Stimulated activated naive CD8-positive, alpha-beta T cell treated with anti-CD3 and anti-CD28 coated beads, Interleukin-15, amount 100 ng/mL, for 72 hours (primary cell): ENCODE measurements at regions not wholly inside any gene's neighbourhood (a gene's known extent, or its start where the extent isn't known, plus 50 kb on each side); places are given as distances from the start of the nearest gene placed in this dataset.
A peak's percentile ranks its signal among the peaks of the same experiment; 100 is the strongest.

Experiments used
- ATAC-seq: fragments of 150-1000 bp; cut with Tn5 transposase; 2 replicates; pipeline ENCODE4 v1.10.0; 2021; ENCODE audit warnings: mild to moderate bottlenecking, moderate library complexity
- DNase-seq, 2 donors: peaks; one replicate each; pipeline ENCODE4 v3.0.0; 2021 to 2022
- H3K27ac Mint-ChIP-seq, 2 donors: one replicate each; pipeline ENCODE4 v1.8.0; 2022; ENCODE audit warnings: mild to moderate bottlenecking in 2 of 2, mixed read lengths in 2 of 2, moderate library complexity in 2 of 2
- H3K27me3 Mint-ChIP-seq: one replicate; pipeline ENCODE4 v1.8.0; 2022; ENCODE audit warnings: mixed read lengths
- H3K4me1 Mint-ChIP-seq: one replicate; pipeline ENCODE4 v1.8.0; 2022; ENCODE audit warnings: mild to moderate bottlenecking, mixed read lengths
- H3K4me3 Mint-ChIP-seq, 2 donors: one replicate each; pipeline ENCODE4 v1.8.0; 2022; ENCODE audit warnings: mild to moderate bottlenecking in 2 of 2, mixed read lengths in 2 of 2, moderate library complexity in 1 of 2
- H3K9me3 Mint-ChIP-seq, 2 donors: one replicate each; pipeline ENCODE4 v1.8.0; 2022; ENCODE audit warnings: mixed read lengths in 2 of 2

DNA sequence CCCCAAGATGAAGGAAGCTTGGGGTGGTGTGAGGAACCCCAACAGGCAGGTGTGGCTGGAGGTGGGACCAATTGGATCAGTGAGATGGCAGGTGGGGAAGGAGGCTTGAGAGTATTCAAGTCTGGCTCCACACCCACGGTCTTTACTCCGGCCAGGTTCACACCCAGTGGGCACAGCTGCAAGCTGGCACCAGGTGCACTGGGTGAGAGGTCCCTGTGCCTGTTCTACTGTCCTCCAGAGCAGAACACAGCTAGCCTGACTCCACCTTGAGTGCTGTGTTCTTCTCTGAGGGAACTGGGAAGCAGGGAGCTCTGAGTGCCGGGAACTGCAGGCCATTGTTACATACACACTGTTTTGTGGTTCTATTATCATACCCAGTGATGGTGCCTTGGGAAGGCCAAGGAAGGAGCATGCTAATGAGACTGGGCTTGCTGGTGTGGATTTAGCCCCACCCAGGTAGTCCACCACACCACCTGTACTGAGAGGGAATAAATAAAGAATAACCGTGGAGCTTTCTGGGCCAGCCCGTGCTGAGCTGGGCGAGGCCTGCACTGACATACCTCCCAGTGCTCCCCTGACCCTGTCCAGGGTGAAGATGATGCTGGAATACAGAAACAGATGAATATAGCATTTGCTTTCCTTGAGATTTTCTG, 93.4 kb downstream of the ABHD5 start:
- Mint-ChIP-seq H3K27me3 (no peaks in the 10 kb centered on the region), H3K4me1 (no peaks in the 10 kb centered on the region), H3K27ac (no peak overlapping the region), H3K9me3 (no peaks in the 10 kb centered on the region), H3K4me3 (no peak overlapping the region)
- no peak for DNase-seq
- no peak for ATAC-seq

DNA sequence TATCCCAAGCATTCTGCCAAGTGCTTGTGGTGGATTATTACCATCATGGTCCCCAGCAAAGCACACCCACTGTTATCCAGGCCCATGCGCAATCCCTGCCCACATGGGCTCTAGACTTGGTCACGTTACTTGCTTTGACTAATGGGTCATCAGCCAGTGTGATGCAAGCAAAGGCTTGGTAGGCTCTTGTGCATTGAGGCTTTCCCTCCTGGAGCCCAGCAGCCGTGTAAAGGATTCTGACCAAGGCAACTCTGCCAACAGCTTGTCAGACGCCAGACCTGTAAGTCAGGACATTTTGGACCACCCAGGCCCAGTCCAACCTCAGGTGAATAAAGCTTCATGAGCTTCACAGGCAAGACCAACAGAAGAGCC, 93.9 kb downstream of the ABHD5 start:
- no peak for DNase-seq
- no peak overlapping the region for H3K4me3 Mint-ChIP-seq
- no peaks in the 10 kb centered on the region for H3K9me3 Mint-ChIP-seq
- H3K4me1 Mint-ChIP-seq, result no peaks in the 10 kb centered on the region
- no peak overlapping the region for H3K27ac Mint-ChIP-seq
- ATAC-seq, result no peak
- peaks cover under 1% of the 10 kb centered on the region for H3K27me3 Mint-ChIP-seq

DNA sequence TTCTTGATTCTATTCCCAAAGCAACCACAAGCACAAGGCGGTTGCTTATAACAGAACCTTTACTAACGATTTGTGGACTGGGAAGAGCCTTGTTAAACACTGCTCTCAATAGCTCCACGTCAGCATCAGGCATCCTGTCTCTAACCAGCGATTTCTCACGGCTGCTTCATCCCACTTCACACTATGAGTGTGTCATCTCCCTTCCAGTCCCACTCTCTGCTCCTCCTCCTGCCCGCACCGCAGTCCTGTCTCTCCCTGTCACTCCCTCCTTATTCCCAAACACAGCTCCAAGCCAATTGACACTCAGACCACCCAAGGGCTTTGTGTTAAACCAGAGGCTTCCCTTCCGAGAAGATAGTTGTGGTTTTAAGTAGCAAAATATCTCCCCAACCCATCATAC, 94.8 kb downstream of the ABHD5 start:
- ATAC-seq (no peak), DNase-seq (no peak)
- H3K4me3 Mint-ChIP-seq, result no peak overlapping the region
- peak overlapping the region in 1 of 2 donors; percentile 9 for H3K27ac Mint-ChIP-seq
- no peaks in the 10 kb centered on the region for H3K9me3 Mint-ChIP-seq
- H3K4me1 Mint-ChIP-seq, result no peaks in the 10 kb centered on the region
- H3K27me3 Mint-ChIP-seq, result peaks cover 9% of the 10 kb centered on the region

DNA sequence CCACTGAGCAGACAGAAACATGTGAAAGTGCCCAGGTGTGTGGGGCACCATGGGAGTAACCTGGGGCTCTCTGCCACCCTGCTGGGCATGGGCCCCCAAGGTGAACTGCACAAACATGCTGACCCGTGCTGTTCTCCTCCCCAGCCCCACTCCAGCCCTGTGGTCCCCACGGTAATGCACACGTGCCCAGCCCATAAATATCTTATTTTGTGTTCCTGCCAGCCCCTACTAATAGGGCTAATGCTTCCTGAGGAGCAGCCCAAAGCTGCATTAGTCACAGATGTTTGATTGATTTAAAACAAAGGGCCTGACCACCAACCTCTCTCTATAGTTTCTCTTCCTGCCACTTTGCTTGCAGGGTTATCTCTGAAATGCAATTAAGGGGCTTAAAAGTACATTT, 95.4 kb downstream of the ABHD5 start:
- DNase-seq (no peak), ATAC-seq (no peak)
- peaks cover 15% of the 10 kb centered on the region for H3K27me3 Mint-ChIP-seq
- H3K4me1 Mint-ChIP-seq, result no peaks in the 10 kb centered on the region
- no peak overlapping the region for H3K4me3 Mint-ChIP-seq
- no peak overlapping the region for H3K27ac Mint-ChIP-seq
- no peaks in the 10 kb centered on the region for H3K9me3 Mint-ChIP-seq

DNA sequence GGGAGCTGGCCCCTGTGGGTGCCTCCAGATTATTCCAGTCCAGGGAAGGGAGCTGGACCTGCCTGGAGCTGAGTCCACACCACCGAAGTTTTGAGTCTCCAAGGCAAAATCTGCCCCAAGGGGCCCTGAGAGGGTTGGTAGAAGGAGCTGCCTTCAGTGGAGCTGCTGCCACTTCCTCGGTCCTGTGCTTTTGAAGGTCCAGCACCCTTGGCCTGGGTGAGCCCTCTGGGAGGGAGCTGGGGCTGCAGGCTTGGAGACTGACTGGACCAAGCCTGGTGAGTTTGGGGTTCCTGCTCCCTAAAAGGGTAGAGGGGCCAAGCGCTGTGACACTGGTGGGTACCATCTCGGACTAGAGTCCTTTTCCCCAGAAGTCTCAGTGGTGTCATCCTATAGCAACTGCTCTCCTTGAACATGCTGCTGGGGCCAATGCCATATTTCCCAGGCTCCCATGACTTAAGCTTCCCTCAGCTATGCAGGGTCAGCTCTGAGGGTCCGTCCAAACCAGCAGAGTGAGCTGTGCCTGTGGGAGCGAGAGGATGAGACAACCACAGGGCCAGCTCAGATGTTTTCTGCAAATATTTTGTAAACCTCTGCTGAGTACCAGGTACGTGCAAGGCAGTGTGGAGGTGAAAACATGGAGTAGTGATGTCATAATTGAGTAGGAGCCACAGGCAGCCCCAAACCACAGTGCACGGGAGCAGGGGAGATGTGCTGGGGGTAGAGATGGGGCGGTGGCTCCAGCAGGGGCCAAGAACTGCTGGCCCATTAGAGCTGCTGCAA, 96.0 kb downstream of the ABHD5 start:
- H3K27me3 Mint-ChIP-seq, result peaks cover 21% of the 10 kb centered on the region
- DNase-seq (no peak), ATAC-seq (no peak)
- H3K4me3 Mint-ChIP-seq, result no peak overlapping the region
- H3K27ac Mint-ChIP-seq, result no peak overlapping the region
- H3K9me3 Mint-ChIP-seq, result no peaks in the 10 kb centered on the region
- H3K4me1 Mint-ChIP-seq, result no peaks in the 10 kb centered on the region

DNA sequence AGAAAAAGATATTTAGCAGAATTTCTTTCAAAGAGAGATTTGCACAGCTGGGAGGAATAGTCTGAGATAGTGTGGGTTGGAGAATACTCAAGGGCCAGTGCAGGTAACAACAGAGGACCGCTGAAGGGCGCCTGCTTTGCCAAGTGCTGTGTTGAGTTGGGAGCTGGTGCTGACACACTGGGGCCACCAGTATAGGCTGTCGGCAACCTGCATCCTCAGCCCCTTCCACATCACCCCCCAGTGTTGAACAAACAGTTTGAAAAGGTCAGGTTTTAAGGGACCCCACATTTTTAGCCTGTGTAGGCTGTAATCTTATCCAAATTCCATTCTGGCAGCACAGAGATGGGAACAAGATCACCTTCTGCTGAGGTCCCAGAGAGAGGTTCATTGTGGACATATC, 96.6 kb downstream of the ABHD5 start:
- no peaks in the 10 kb centered on the region for H3K4me1 Mint-ChIP-seq
- H3K4me3 Mint-ChIP-seq, result no peak overlapping the region
- H3K9me3 Mint-ChIP-seq, result no peaks in the 10 kb centered on the region
- no peak overlapping the region for H3K27ac Mint-ChIP-seq
- H3K27me3 Mint-ChIP-seq, result peaks cover 23% of the 10 kb centered on the region
- DNase-seq, result no peak
- ATAC-seq, result no peak

DNA sequence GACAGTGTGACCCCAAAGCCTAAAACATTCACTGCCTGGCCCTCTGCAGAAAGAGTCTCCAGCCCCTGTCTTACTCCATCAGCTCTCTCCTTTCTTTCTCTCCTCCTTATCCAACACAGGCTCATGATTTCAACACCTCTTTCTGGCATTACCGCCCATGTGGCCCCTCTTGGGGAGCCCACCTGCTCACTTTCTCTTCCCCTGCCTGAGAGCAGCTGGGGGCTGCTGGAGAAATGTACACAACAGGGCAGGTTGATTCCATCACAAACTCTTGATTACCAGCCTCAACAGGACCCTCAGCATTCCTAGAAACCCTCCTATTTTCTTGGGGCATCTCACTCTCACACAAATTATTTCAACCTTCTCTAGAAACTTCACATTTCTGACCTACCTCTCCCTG, 98.3 kb downstream of the ABHD5 start:
- no peaks in the 10 kb centered on the region for H3K4me1 Mint-ChIP-seq
- no peaks in the 10 kb centered on the region for H3K9me3 Mint-ChIP-seq
- no peak overlapping the region for H3K4me3 Mint-ChIP-seq
- DNase-seq, result no peak
- peaks cover 28% of the 10 kb centered on the region for H3K27me3 Mint-ChIP-seq
- no peak overlapping the region for H3K27ac Mint-ChIP-seq
- ATAC-seq, result no peak

DNA sequence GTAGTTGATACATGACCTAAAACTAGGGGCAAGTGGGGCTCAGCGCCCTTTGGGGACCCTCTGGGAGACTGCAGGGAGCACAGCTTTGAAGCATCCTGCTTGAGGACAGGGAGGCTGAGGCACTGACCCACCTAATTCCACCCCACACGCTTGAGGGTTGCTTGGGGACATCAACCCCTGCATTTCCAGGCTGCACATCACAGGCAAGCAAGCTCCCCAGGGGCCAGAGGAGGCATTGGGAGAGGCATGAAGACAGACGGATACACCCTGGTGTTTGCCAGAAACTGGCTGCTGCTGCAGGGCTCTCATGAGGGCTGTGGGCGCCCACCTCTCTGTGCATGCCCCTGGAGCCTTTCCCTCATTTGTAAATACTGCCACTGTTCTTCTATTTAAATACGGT, 99.3 kb downstream of the ABHD5 start:
- Mint-ChIP-seq H3K27me3 (peaks cover 30% of the 10 kb centered on the region), H3K9me3 (no peaks in the 10 kb centered on the region), H3K27ac (no peak overlapping the region), H3K4me1 (no peaks in the 10 kb centered on the region), H3K4me3 (no peak overlapping the region)
- no peak for DNase-seq
- no peak for ATAC-seq

DNA sequence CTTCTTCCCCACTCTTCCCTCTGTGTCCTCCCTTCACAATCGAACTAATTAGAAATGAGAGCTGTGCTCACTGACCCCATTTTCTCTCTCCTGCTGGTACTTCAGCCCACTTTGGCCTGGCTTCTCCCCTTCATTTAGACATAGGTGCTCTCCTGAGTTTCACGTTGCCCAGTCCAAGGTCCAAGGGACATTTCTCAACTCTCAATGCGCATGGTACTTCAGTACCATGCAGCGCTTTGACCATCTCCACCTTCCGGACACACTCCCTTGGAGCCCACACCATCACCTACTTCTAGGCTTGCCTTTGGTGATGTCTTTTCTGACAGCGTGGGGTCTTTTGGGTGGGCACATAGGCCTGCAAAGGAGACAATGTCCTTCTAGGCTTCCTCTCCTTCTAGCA, 99.7 kb downstream of the ABHD5 start:
- no peak overlapping the region for H3K27ac Mint-ChIP-seq
- H3K9me3 Mint-ChIP-seq, result no peaks in the 10 kb centered on the region
- H3K4me1 Mint-ChIP-seq, result no peaks in the 10 kb centered on the region
- DNase-seq, result no peak
- no peak overlapping the region for H3K4me3 Mint-ChIP-seq
- no peak for ATAC-seq
- peaks cover 30% of the 10 kb centered on the region for H3K27me3 Mint-ChIP-seq

DNA sequence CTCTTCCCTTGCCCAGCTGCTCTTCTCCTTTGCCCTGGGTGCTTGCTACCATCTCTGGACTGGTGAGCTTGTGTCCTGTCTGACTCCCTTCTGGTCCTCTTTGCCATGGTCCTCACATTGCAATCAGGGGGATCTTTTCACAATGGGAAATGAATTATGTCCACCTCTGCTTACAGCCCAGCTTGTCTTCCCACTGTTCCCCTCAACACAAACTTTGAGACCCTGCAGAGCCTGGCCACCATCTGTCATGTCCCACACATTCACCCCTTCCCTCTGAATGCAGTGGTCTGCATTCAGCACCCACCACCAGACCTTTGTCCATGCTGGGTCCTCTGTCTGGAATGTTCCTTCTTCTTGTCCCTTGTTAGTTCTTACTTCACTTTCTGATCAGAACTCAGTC, 100.5 kb downstream of the ABHD5 start:
- Mint-ChIP-seq H3K27me3 (peaks cover 30% of the 10 kb centered on the region), H3K4me1 (no peaks in the 10 kb centered on the region), H3K4me3 (no peak overlapping the region), H3K9me3 (no peaks in the 10 kb centered on the region), H3K27ac (peak overlapping the region in 1 of 2 donors; percentile 15)
- no peak for DNase-seq
- ATAC-seq, result no peak

DNA sequence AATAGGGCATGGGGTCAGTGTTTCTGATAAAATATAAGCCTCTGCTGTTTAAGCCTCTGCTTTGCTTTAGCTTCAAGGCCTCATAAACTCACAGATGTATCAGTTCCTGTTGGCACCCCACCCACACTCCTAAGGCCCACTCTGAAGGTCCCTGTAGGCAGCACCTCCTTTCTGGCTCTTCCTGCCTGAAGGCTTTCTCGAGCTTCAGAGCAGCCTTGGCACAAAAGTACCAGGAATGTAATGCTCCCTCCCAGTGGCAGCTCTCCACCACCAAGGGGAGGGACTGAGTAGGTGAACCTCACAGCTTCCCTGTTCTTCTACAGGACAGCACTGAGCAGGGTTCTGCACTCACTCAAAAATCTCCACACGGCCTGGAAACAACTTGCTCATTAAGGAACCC, 102.2 kb downstream of the ABHD5 start:
- Mint-ChIP-seq H3K27ac (no peak overlapping the region), H3K4me3 (no peak overlapping the region), H3K9me3 (no peaks in the 10 kb centered on the region), H3K4me1 (no peaks in the 10 kb centered on the region), H3K27me3 (peaks cover 30% of the 10 kb centered on the region)
- ATAC-seq (no peak), DNase-seq (no peak)

DNA sequence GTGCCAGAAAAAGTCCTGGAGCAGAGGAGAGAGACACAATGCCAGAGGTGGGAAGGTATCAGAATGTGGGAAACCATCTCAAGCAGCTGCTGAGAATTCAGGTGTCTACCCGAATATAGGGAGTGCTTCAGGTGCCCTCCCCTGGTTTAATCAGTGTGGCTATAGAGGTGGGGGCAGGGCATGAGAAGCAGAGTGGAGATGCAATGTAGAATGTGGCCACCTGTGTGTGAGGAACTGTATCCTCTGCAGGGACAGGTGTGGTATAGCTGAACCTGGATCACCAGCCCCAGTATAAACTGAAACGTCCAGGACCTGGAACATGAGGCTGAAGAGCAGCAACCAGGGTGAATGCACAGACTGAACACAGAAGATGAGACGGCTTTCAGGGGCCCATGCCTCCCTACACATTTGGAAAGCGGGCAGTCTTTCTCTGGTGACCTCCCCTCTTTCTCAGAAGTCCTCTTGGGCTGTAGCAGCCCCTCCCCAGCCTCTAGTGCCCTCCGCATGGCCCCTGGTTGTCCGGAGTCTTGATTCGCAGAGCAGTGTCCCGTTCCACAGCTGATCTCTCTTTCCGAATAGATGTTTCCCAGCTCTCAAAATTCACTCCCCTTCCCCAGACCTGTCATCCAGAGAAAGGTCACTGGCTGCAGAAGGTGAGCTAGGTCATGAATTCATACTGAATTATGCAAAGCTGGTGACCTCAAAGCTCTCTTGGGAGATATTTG, 103.1 kb downstream of the ABHD5 start:
- no peak overlapping the region for H3K4me3 Mint-ChIP-seq
- ATAC-seq (no peak), DNase-seq (no peak)
- peaks cover 30% of the 10 kb centered on the region for H3K27me3 Mint-ChIP-seq
- H3K9me3 Mint-ChIP-seq, result no peaks in the 10 kb centered on the region
- no peak overlapping the region for H3K27ac Mint-ChIP-seq
- no peaks in the 10 kb centered on the region for H3K4me1 Mint-ChIP-seq

DNA sequence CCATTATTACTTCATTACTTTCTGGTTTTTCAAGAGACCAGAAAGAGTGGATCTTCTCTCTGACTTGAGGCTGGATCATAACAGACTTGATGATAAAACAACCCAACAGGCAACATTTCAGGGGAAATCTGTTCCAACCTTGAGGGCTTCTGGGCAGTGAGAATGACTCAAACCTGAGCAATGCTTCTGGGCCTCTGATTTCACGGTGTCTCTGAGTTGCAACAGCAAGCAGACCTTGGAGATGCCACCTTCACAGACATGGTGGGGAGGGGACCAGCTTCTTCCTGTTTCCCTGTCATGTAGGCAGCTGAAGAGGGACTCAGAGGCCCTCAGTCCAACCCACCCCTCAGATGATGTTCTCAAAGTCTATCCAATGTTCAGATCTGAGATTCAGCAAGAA, 104.0 kb downstream of the ABHD5 start:
- no peak overlapping the region for H3K4me3 Mint-ChIP-seq
- H3K27me3 Mint-ChIP-seq, result peaks cover 28% of the 10 kb centered on the region
- no peak for DNase-seq
- no peaks in the 10 kb centered on the region for H3K9me3 Mint-ChIP-seq
- no peak overlapping the region for H3K27ac Mint-ChIP-seq
- no peak for ATAC-seq
- H3K4me1 Mint-ChIP-seq, result no peaks in the 10 kb centered on the region

DNA sequence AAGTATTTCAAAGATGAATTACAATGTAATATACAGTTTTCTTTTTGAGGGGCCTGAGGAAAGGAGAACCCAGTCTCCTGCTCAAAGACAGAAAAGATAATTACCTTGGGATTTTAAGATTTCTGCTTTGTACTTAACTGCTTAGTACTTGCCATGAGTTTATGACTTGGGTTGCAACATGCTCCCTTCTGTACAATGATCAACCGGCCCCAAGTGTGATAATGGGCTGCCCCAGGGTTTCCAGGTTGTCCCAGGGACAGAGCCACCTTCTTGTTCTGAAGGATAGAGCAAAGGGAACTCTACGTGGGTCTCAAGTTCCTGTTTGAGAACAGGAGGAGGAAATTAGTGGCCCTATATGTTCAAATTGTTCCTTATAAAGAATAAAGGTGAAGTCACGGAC, 104.8 kb downstream of the ABHD5 start:
- no peaks in the 10 kb centered on the region for H3K4me1 Mint-ChIP-seq
- H3K9me3 Mint-ChIP-seq, result peaks cover 0 to 5% of the 10 kb centered on the region in 2 donors
- peaks cover 21% of the 10 kb centered on the region for H3K27me3 Mint-ChIP-seq
- H3K27ac Mint-ChIP-seq, result no peak overlapping the region
- no peak for DNase-seq
- no peak for ATAC-seq
- H3K4me3 Mint-ChIP-seq, result no peak overlapping the region

DNA sequence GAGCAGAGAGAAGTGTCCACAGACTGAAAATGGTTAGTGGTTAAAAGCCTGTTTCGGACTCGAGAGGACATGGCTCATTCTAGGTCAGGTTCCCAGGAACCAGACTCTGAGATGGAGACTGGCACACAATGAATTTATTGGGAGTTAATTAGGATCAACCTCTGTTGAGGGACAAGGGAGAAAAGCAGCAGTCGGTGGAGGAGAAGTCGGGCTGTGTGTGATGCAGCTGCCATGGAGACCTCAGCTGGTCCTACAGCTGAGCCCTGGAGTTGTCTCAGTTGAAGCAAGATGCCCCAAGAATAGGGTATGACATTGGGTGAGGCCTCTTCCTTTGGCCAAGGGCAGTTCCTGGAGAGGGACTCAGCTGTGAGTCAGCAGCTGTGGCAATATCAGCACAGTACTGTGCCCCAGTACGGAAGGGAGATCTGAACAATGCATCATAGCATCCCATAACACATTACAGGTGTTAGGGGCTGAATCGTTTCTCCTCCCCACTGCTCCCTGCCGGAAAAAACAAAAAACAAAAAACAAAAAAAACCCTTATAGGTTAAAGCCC, 105.4 kb downstream of the ABHD5 start:
- DNase-seq (no peak), ATAC-seq (no peak)
- peaks cover 0 to 7% of the 10 kb centered on the region in 2 donors for H3K9me3 Mint-ChIP-seq
- peaks cover 15% of the 10 kb centered on the region for H3K27me3 Mint-ChIP-seq
- H3K4me3 Mint-ChIP-seq, result no peak overlapping the region
- H3K4me1 Mint-ChIP-seq, result no peaks in the 10 kb centered on the region
- H3K27ac Mint-ChIP-seq, result no peak overlapping the region

DNA sequence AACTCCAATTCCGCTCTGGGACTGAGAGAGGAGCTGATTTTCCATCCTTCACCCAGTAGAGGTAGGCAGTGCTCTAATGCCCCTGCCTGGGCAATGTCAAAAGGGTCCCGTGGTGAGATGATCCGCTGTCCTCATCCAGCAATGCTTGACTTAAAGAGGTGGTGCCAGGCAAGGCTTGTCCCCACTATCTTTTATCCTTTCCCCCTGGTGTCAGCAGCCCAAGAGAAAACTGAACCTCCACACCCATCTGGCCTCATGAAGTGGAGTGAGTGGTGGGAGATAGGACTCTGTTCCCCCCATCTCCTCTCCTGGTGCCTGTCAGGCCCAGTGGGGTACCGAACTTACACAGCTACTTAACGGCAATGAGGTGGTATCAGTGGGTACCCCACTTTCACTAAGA, 107.1 kb downstream of the ABHD5 start:
- ATAC-seq, result no peak
- peaks cover 0 to 7% of the 10 kb centered on the region in 2 donors for H3K9me3 Mint-ChIP-seq
- no peak for DNase-seq
- no peak overlapping the region for H3K27ac Mint-ChIP-seq
- no peak overlapping the region for H3K4me3 Mint-ChIP-seq
- H3K4me1 Mint-ChIP-seq, result no peaks in the 10 kb centered on the region
- H3K27me3 Mint-ChIP-seq, result peaks cover 20% of the 10 kb centered on the region
